ENCODE measurements at regions not wholly inside any gene's neighbourhood (a gene's known extent, or its start where the extent isn't known, plus 50 kb on each side); places are given as distances from the start of the nearest gene placed in this dataset.

- no peak for DNase-seq (ENCODE audit: low read depth)
Measured at GRCh38 chr12:125356111-125356510, 290.9 kb downstream of the AACS start.

GRCh38 chr12:125357561-125357960, 292.3 kb downstream of the AACS start:
- DNase-seq (ENCODE audit: low read depth) = no peak

GRCh38 chr12:125360540-125360939, 295.3 kb downstream of the AACS start:
- DNase-seq (ENCODE audit: low read depth) = no peak

GRCh38 chr12:125371033-125371432, 305.8 kb downstream of the AACS start:
- no peak for DNase-seq (ENCODE audit: low read depth)

GRCh38 chr12:125372085-125372484, 306.9 kb downstream of the AACS start:
- no peak for DNase-seq (ENCODE audit: low read depth)

GRCh38 chr12:125373375-125373774, 308.1 kb downstream of the AACS start:
- DNase-seq (ENCODE audit: low read depth) = no peak

GRCh38 chr12:125376422-125376821, 311.2 kb downstream of the AACS start:
- DNase-seq (ENCODE audit: low read depth) = no peak

GRCh38 chr12:125377093-125377492, 311.9 kb downstream of the AACS start:
- DNase-seq (ENCODE audit: low read depth) = no peak

- DNase-seq (ENCODE audit: low read depth) = no peak
Measured at GRCh38 chr12:125381373-125381772, 316.1 kb downstream of the AACS start.

- DNase-seq (ENCODE audit: low read depth) = no peak
Measured at GRCh38 chr12:125382926-125383325, 317.7 kb downstream of the AACS start.

- DNase-seq (ENCODE audit: low read depth) = no peak
Measured at GRCh38 chr12:125386652-125387051, 321.4 kb downstream of the AACS start.

GRCh38 chr12:125387206-125387605, 322.0 kb downstream of the AACS start:
- DNase-seq (ENCODE audit: low read depth) = no peak

- DNase-seq (ENCODE audit: low read depth) = no peak
Measured at GRCh38 chr12:125389061-125389697, 323.9 kb downstream of the AACS start.

GRCh38 chr12:125393569-125393968, 328.3 kb downstream of the AACS start:
- no peak for DNase-seq (ENCODE audit: low read depth)

- peak; percentile 8 for DNase-seq (ENCODE audit: low read depth)
Measured at GRCh38 chr12:125395583-125396215, 330.5 kb downstream of the AACS start.

- DNase-seq (ENCODE audit: low read depth) = no peak
Measured at GRCh38 chr12:125399489-125399888, 334.3 kb downstream of the AACS start.

- DNase-seq (ENCODE audit: low read depth) = peak; percentile 12
Measured at GRCh38 chr12:125402874-125403789, 337.9 kb downstream of the AACS start.

GRCh38 chr12:125403843-125404242, 338.6 kb downstream of the AACS start:
- DNase-seq (ENCODE audit: low read depth) = no peak

GRCh38 chr12:125406131-125406530, 340.9 kb downstream of the AACS start:
- no peak for DNase-seq (ENCODE audit: low read depth)

- no peak for DNase-seq (ENCODE audit: low read depth)
Measured at GRCh38 chr12:125408718-125409117, 343.5 kb downstream of the AACS start.

- no peak for DNase-seq (ENCODE audit: low read depth)
Measured at GRCh38 chr12:125412506-125412905, 347.3 kb downstream of the AACS start.

- DNase-seq (ENCODE audit: low read depth) = no peak
Measured at GRCh38 chr12:125417446-125417845, 352.2 kb downstream of the AACS start.

All from HT1080 (cell line).